Right renal pelvis (tissue), 4 donors: ENCODE measurements at regions not wholly inside any gene's neighbourhood (a gene's known extent, or its start where the extent isn't known, plus 50 kb on each side); places are given as distances from the start of the nearest gene placed in this dataset.

Experiments used
- DNase-seq, 4 donors: peaks; one replicate each; pipeline ENCODE4 v3.0.0-alpha.2; 2013; ENCODE audit warnings: low read depth in 4 of 4, low spot score in 3 of 4, missing footprints in 1 of 4

DNA sequence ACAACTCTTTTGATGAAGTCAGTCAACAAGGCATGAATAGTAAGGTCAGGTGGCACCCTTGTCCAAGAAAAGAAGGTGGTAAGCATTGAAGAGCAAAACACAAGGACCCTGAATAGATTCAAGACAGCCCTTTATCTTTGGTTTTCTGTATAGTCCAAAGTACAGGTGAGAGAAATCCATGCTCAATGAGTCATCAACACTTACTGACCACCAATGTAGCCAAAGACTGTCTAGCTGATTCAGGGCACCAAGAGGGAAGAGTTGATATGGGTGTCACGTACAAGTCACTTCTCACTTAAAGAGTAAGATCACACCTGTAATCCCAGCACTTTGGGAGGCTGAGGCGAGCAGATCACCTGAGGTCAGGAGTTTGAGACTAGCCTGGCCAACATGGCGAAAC is 528.3 kb downstream of the CD83 start:
- DNase-seq: no peak

DNA sequence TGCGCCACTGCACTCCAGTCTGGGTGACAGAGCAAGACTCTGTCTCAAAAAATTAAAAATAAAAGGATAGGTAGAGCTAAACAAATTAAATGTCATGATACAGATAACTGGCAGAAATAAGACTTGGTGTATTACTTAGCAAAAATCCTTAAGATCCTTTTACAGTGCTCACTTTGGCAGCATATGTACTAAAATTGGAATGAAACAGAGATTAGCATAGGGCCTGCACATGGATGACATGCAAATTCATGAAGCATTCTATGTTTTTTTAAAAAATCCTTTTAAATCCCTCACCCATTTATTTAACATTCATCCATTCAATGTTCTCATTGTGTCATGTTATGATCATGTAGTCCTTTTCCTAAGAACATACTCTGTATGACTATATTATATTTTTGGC is 528.8 kb downstream of the CD83 start:
- DNase-seq: no peak

DNA sequence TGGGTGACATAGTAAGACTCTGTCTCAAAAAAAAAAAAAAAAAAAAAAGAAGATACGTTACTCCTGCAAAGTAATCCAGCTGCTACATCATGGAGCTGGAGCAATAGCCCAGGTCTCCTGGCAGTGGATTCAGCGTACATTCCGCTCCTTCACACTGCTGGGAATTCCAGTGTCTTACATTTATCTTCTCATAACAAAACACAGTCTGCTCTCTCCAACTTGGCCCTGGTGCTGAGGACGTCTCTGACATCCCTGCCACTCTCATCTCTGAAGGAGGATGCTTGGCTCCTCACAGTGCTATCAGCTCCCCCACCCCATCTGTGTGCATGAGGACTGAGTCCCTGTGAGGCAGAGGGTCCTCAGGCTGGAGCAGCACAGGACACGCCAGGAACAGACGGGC is 529.8 kb downstream of the CD83 start:
- no peak for DNase-seq

DNA sequence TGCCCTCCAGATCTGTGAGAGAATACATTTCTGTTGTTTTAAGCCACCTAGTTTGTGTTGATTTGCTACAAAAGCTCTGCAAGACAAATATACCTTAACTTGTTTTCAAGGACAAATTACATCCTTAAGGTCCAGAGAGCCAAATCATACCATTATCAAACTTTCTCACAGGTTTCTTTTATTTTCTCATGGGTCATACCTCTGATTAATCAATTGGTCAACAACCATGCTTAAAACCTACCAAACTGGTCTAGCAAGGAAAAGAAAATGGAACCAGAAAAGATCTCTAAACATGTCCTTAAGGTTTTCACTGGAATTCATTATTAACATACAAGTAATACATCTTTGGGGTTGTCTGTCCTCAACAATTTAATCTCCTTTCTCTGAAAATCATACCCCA is 535.0 kb downstream of the CD83 start:
- no peak for DNase-seq

DNA sequence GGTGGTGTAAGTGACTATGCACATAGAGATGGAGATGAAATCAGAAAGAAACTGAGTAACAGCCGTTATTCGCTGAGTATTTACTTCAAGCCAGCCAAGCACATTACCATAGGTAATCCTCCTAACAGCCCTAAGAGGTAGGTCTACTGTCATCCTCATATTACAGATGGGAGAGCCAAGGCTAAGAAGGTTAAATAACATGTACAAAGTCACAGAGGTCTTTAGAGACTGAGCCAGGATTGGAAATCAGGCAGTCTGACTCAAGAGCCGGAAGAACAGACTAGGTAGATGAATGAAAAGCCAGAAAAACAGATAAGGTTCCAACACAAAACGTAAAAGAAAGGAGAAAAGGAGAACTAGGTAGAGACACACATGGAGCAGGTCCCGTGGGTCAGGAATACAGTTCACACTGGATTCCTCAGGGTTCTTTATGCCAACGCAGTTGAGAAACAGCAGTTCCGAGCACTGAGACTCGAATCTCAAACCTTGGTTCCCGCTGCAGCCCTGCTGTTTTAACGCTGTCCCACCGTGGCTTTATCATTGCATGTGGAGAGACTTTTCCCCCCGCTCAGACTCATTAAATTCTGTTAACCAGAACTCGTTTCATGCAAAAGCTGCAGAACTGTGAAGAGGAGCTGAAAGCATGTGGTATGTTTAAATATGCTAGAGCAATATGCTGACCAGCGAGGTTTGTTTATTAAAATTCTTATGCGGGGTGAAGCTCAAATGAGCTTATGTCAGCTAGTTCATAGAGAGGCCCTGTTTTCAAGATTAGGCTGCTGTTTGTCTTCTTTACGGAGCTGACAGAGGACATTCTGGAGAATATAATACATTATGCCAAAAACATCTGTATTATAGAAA is 537.9 kb downstream of the CD83 start:
- no peak for DNase-seq

DNA sequence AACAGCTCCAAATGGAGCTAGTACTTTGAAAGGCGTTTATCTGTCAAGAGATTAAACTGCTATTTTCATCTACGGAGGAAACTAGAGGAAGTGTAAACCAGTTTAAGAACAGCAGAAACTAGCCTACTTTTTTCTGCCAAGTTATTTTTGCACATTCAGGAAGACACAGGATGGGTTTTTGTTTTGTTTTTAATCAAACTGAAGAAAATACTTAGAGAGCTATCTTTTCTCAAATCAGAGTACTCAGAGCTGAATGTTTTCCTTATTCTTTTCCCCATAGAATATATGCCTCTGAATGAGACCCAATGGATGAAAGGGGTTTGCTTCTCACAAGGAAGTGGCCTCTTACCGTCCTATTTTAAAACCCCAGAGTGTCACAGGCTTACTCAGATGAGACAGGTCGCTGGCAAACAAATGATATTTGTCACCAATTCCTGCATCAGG is 538.5 kb downstream of the CD83 start:
- DNase-seq: no peak

DNA sequence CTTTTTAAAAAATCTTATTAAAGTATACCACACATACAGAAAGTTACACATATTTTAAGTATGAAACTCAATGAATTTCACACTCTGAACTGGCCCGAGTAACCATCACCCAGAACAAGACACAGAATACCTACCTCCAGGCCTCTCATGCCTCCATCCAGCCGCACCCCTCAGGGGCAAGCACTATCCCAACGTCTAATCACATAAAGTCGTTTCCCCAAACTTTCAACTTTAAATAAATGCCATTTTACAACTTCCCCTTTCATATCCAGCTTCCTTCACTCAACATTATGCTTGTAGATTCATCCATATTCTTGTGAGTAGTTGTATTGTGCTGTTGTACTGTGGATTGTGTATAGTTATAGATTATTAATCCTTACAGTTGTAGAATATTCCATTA is 539.1 kb downstream of the CD83 start:
- no peak for DNase-seq

DNA sequence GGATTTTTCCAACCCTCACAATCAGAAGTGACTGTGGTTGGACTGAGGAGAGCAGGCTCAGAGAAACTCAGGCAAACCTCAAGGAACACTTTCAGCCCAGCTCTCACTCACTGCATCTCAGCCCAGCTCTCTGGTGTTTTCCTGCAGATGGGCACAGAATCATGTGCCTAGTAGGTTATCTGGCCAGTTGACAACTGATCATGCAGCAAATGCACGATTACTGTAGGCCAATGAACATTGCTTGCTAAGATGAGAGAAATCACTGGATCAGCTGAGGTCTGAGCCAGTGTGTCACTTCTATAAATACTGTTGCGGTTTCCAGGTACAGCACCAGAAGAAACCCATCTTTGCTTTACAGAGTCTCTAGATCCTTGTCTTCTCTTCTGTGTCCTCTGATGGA is 540.5 kb downstream of the CD83 start:
- no peak for DNase-seq

DNA sequence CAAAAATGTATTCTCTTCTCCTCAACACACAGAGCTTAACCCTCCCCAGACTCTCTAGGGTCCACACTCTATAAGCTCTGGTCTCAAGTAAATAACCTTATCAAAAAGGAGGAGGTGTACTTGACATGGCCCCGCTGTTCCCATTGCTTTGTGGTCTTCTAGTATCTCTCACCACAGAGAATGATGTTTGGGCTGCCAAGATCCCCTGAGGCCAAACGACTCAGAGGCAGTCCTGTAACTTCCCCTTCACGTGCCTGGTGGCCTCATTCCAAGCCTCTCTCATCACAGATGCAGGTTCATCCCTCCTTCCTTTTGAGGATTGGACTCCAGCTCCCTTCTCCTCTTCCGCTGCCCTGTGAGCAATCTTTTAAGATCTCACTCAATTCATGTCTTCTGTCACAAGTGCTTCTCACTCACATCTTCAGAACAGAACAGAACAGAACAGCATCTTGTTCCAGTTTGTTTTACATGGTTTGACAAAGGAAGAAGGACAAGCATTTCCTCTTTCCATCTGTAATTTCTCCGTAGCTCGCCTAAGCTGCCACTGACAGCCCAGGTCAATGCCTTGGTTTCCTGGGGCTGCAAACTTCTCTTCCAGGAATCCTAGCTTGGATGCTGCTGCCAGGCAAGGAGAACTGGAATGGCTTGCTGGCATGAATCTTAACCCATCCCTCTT is 541.5 kb downstream of the CD83 start:
- no peak for DNase-seq

DNA sequence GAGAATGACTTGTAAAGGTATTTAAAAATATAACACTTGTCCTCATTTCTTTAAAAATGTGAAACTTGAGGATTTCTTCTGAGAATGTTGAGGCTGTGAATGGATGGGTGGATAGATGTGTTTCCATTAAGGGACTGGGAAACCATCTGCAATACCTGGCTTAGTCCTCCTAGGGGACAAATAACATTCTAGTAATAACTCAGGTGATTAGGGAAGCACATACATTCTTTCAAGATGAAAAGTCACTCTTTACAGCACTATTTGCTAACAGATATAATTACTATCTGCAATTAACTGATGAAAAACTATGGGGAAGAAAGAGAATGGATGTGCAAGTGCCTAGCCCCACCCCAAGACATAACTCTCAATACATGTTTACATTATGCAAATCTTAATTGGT is 542.3 kb downstream of the CD83 start:
- DNase-seq: no peak

DNA sequence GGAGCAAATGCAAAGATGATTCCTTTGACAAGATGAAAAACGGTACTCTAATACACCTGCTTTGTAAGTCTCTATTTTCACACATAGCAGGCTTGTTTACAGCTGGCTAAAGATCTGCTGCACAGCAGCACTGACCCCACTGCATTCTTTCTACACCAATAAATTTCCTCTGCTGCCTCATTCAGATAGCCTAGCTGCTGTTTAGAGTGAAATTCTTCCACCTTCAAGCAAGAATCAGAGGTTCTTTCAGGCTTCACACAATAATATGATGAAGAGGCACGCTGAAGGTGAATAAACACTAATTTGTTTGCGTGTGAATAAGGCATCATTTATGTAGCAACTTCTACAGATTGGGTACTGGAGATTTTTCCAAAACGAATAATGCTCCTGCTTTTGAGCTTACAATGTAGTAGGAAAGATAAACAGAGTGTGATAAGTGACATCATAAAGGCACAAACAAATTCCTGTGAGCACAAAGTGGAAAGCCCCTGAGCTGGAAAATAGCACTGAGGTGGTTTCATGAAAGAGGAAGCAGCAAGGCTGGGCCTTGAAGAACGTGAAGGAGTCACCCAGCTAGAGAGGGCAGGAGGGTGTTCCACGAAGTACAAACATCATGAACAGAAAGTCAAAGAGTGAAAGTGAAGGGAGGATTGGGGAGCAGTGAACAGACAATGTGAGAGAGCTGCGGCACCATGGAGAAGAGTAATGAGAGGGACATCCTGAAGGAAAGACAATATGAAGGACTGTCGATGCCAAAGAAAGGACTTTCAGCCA is 543.4 kb downstream of the CD83 start:
- no peak for DNase-seq

DNA sequence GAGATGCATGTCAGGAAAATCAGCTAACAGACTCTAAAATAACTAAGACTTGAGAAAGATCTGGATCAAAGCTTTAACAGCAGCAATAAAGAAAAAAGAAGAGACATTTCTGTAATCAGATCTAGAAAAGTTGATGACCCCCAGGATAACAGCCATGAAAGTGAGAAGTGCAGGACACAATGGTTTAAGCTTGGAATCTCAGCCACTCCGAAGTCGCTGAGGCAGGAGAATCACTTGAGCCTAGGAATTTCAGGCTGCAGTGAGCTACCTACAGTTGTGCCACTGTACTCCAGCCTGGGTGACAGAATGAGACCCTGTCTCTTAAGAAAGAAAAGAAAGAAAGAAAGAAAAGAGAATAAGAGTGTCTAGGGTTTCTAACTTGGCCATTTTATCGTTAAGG is 544.1 kb downstream of the CD83 start:
- no peak for DNase-seq

DNA sequence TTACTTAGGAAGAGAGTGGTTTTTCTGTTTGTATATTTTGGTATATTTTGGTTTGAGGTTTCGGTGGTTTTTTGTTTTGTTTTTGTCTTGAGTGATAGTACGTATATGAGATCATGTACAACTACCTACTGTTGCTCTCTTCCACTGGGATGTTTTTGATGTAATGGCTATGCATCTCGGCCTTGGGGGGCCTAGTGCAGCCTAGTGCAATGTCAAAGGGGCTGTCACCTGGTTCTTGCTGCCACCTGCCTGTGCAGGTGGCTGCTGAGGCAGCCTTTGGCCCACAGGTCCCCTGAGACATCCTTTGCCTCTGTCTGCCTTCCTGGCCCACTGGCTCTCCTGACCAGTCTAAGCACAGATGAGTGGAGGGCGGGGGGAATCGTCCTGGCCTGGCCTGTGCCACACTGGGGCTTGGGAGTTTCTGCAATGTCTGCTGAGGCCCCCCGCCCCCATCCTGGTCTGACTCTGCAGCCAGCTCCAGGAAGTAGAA is 546.6 kb downstream of the CD83 start:
- no peak for DNase-seq

DNA sequence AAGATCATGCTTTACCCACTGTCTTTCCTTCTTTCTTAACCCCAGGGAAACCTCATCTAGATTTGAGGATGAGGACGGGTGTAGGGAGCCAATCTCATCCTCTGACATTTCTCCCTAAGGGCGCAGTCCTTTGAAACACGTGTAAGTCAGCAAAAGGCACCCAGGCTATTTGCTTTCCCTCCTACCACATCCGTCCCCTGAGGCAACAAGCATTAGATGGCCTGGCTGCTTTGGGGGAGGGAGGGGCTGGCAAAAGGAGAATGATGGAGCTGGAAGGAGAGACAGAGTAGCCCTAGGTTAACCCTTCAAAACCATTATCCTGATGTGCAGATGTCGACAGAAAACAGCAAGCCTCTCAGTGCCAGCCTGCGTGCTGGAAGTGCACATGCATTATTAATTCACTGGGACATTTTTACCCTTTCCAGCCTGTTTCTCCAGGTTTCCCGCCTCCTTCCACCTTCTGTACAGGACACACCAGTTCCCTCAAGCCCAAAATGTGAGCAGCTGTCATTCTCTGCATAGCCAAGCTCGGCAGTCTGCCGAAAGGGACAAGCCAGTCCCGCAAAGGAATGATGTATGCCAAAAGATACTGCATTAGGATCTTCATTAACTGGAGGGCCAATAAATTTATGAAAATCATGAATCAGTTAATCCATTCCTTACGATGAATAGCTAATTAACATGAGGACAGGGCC is 547.2 kb downstream of the CD83 start:
- no peak for DNase-seq

DNA sequence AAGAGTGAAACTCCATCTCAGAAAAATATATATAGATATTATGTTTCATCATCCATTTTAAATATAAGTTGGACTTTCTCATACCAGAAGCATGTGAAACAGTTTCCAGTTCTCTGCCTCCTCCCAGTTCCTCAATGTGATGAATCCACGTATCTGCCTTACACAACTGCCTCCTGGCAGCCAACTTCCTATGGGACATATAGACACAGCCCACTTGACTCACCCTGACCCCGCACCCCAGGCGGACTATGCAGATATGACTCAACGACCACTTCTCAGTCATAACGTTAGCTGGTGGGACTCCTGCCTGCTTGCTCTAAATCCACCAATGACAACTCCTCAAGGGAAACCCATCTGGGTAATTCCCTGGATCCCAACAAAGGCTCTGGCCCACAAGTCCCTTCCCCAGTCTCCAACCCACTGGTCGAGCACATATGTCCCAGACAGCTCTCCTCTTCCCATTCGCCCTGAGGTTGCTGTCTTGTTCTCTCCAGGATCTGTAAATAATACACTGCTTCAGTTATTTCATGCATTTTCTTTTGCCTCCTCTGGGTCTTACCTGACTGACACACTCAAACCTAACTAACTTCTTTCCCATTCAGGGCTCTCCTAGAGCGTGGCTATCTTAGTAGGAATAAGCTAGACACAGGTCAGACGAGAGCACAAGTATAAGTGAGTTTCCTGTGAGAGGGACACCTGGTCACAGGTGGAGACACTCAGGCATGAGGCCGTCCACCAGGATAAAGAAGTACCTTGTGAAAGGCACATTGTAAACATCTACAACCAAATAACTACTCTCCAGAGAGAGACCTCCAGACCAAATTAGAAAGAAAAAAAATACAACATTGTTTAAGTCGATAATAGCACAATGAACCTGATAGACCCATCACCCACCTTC is 548.5 kb downstream of the CD83 start:
- no peak for DNase-seq

DNA sequence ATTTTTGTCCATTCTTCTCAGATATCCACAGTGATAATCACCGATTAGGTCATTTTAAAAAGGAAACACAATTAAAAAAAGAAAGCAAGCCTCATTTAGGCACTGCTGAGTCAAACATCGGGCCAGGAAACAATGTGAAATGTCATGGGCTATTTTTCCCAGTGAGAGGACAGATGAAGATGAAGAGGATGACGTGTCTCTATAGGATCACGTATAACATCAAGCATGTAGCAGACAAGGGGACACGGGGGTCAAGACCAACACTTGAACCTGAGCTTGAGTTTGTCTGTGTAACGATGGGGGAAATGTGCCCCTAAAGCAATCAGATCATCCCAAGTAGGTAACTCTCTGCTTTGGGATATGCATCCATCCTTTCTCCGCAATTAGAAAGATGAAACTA is 553.2 kb downstream of the CD83 start:
- no peak for DNase-seq

DNA sequence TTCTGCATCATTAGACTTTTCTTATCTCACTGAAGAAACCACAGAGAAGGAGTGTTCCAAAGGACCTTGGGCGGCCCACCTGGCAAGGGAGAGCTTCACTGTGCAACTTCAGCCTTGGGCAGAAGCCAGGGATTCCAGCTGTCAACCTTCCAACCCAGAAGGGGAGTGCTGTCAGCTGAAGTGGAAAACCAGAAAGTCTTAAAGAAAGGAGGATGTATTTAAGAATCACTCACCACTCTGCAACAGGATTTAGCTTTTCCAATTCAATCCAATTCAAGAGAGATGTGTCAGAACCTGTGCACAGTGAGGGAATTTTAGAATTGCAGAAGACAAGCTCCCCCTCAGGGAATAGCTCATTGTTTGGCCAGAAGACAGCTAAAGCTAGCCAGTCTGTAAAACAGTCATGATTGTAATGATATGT is 553.7 kb downstream of the CD83 start:
- no peak for DNase-seq

DNA sequence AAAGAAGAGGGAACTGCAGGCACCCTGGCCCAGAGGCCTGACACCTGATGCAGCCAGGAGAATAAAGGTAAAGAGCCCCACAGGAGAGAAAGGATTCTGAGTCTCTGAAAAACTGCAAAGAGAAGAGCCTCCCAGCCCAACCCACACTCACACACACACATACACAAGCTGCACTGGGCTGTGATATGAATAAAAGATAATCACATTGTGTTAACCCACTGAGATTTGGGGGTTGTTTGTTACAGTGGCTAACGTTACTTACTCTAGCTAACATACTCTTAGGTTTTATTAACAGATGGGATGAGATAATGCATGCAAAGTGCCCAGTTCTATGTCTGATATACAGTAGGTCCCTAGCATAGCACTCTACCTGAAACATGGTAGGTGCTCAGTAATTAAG is 554.4 kb downstream of the CD83 start:
- no peak for DNase-seq

DNA sequence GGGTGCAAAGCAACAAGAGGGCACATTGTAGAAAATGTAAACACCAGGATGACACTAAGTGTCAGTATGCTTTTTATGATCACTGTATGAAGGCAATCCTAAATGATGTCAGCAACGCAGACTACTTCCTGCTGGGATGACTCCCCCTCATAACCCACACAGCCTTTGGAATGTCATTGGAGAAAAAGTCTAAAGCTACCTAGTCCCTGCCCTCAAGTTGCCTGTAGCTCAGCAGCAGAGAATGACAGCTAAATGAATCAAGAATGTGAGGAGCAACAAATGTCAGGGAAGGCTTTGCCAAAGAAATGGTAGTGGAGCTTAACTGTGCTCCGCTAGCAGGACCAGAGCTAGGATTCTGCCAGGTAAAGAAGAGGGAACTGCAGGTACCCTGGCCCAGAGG is 555.6 kb downstream of the CD83 start:
- no peak for DNase-seq

DNA sequence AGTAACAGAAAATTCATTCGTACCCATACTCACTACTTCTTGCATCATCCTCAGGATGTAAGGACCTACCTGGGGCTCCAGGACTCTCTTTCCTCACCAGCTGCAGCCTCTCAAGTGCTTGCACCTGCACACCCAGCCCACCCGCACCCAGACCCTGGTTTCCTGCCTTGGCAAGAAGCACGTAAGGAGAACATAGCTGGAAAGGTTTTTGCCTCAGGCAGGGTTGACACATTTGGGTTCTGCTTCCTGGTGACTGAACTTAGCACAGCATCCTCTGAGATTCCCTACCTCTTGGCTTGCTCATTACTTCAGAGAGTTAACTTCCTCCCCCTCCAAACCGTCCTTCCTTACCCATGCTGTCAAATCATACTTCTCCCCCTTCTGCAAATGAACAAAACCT is 556.9 kb downstream of the CD83 start:
- no peak for DNase-seq
